GM12874 (cell line): ENCODE measurements at regions not wholly inside any gene's neighbourhood (a gene's known extent, or its start where the extent isn't known, plus 50 kb on each side); places are given as distances from the start of the nearest gene placed in this dataset.

Source experiments
- CTCF ChIP-seq: IDR thresholded peaks from 2 replicates; pipeline ENCODE4 v1.5.1; 2011; ENCODE audit warnings: low read depth, mild to moderate bottlenecking, control low read depth, low read length, moderate library complexity; ENCODE audit not compliant: insufficient read depth

- no peak for TF ChIP-seq CTCF
Measured at GRCh38 chr4:64880557-64880956, 471.3 kb upstream of the TECRL start.

GRCh38 chr4:64876021-64876420, 466.8 kb upstream of the TECRL start:
- TF ChIP-seq CTCF = no peak

- no peak for TF ChIP-seq CTCF
Measured at GRCh38 chr4:64870558-64870957, 461.3 kb upstream of the TECRL start.

GRCh38 chr4:64857815-64858214, 448.6 kb upstream of the TECRL start:
- TF ChIP-seq CTCF = no peak

- no peak for TF ChIP-seq CTCF
Measured at GRCh38 chr4:64857198-64857597, 447.9 kb upstream of the TECRL start.

- no peak for TF ChIP-seq CTCF
Measured at GRCh38 chr4:64846417-64846816, 437.2 kb upstream of the TECRL start.

GRCh38 chr4:64829749-64830148, 420.5 kb upstream of the TECRL start:
- no peak for TF ChIP-seq CTCF

GRCh38 chr4:64824591-64824990, 415.3 kb upstream of the TECRL start:
- TF ChIP-seq CTCF = no peak
